ENCODE measurements at regions not wholly inside any gene's neighbourhood (a gene's known extent, or its start where the extent isn't known, plus 50 kb on each side); places are given as distances from the start of the nearest gene placed in this dataset.
"Not testable (repeated sequence)": the region's sequence is repeated elsewhere in the genome, so short reads cannot be mapped to it uniquely, and the experiment has no call there.

GRCh38 chr3:106288781-106289180 is 420.0 kb upstream of the CBLB start:
- no peak for FAIRE-seq

GRCh38 chr3:106290304-106290997 is 421.6 kb upstream of the CBLB start:
- no peak for DNase-seq (ENCODE audit: low spot score in 2 of 2)
- no peak for FAIRE-seq

More at GRCh38 chr3:106288781-106289180, 420.0 kb upstream of the CBLB start:
- DNase-seq (ENCODE audit: low spot score in 2 of 2), result no peak

GRCh38 chr3:106293161-106293560 is 424.3 kb upstream of the CBLB start:
- no peak for DNase-seq (ENCODE audit: low spot score in 2 of 2)
- FAIRE-seq, result no peak

- DNase-seq (ENCODE audit: low spot score in 2 of 2) (no peak), FAIRE-seq (no peak)
Observed at GRCh38 chr3:106294121-106294520, 425.3 kb upstream of the CBLB start.

- FAIRE-seq (no peak), DNase-seq (ENCODE audit: low spot score in 2 of 2) (no peak)
Observed at GRCh38 chr3:106296062-106296461, 427.2 kb upstream of the CBLB start.

- no peak for FAIRE-seq
- no peak for DNase-seq (ENCODE audit: low spot score in 2 of 2)
Observed at GRCh38 chr3:106299300-106300098, 430.7 kb upstream of the CBLB start.

GRCh38 chr3:106302451-106303221 is 433.8 kb upstream of the CBLB start:
- no peak for DNase-seq (ENCODE audit: low spot score in 2 of 2)
- no peak for FAIRE-seq

GRCh38 chr3:106303766-106304165 is 435.0 kb upstream of the CBLB start:
- no peak for DNase-seq (ENCODE audit: low spot score in 2 of 2)
- no peak for FAIRE-seq

GRCh38 chr3:106305127-106305526 is 436.3 kb upstream of the CBLB start:
- DNase-seq (ENCODE audit: low spot score in 2 of 2), result no peak
- FAIRE-seq, result no peak

- DNase-seq (ENCODE audit: low spot score in 2 of 2) (no peak), FAIRE-seq (no peak)
Observed at GRCh38 chr3:106305882-106306435, 437.1 kb upstream of the CBLB start.

GRCh38 chr3:106309274-106309673 is 440.5 kb upstream of the CBLB start:
- no peak for FAIRE-seq

GRCh38 chr3:106309798-106310197 is 441.0 kb upstream of the CBLB start:
- FAIRE-seq; DNase-seq (ENCODE audit: low spot score in 2 of 2): not testable (repeated sequence)

More at GRCh38 chr3:106309274-106309673, 440.5 kb upstream of the CBLB start:
- DNase-seq (ENCODE audit: low spot score in 2 of 2), result no peak

- DNase-seq (ENCODE audit: low spot score in 2 of 2) (no peak), FAIRE-seq (no peak)
Observed at GRCh38 chr3:106317141-106318055, 448.6 kb upstream of the CBLB start.

- not testable (repeated sequence) for DNase-seq (ENCODE audit: low spot score in 2 of 2); FAIRE-seq
Observed at GRCh38 chr3:106321438-106321837, 452.6 kb upstream of the CBLB start.

GRCh38 chr3:106323586-106323985 is 454.8 kb upstream of the CBLB start:
- no peak for DNase-seq (ENCODE audit: low spot score in 2 of 2)
- FAIRE-seq, result no peak

GRCh38 chr3:106326941-106327695 is 458.3 kb upstream of the CBLB start:
- FAIRE-seq, result no peak

GRCh38 chr3:106327696-106328025 is 458.8 kb upstream of the CBLB start:
- DNase-seq (ENCODE audit: low spot score in 2 of 2), result no peak
- no peak for FAIRE-seq

More at GRCh38 chr3:106326941-106327695, 458.3 kb upstream of the CBLB start:
- no peak for DNase-seq (ENCODE audit: low spot score in 2 of 2)

GRCh38 chr3:106328224-106328623 is 459.4 kb upstream of the CBLB start:
- no peak for FAIRE-seq
- DNase-seq (ENCODE audit: low spot score in 2 of 2), result no peak

- DNase-seq (ENCODE audit: low spot score in 2 of 2) (no peak), FAIRE-seq (no peak)
Observed at GRCh38 chr3:106329521-106329920, 460.7 kb upstream of the CBLB start.

Measured in frontal cortex (tissue), 3 donors.